Activated CD4-positive, alpha-beta T cell treated with anti-CD3 and anti-CD28 coated beads for 36 hours (primary cell): ENCODE measurements at regions not wholly inside any gene's neighbourhood (a gene's known extent, or its start where the extent isn't known, plus 50 kb on each side); places are given as distances from the start of the nearest gene placed in this dataset.

Source experiments
- ATAC-seq: fragments of 200-7000 bp; cut with Tn5 transposase; one replicate; pipeline ENCODE4 v1.10.0; 2021; ENCODE audit warnings: mild to moderate bottlenecking, moderate library complexity
- CTCF ChIA-PET: fragments of 350-600 bp; sonication (Branson Sonifier 250); formaldehyde crosslinking; loops from one replicate; lab custom pipeline; 2021; ENCODE audit warnings: antibody characterized with exemption; lab: Charles Lee
- POLR2A ChIA-PET: fragments of 350-600 bp; sonication (Branson Sonifier 250); formaldehyde crosslinking; loops from one replicate; lab custom pipeline; 2021; ENCODE audit warnings: antibody characterized with exemption, inconsistent platforms; lab: Charles Lee
- DNase-seq: peaks from one replicate; pipeline ENCODE4 v3.0.0-alpha.2; 2020
- H3K27ac Mint-ChIP-seq: one replicate; pipeline ENCODE4 v1.8.0; 2021; ENCODE audit warnings: mixed read lengths
- H3K27me3 Mint-ChIP-seq: one replicate; pipeline ENCODE4 v1.8.0; 2021; ENCODE audit warnings: mixed read lengths
- H3K36me3 Mint-ChIP-seq: one replicate; pipeline ENCODE4 v1.8.0; 2021; ENCODE audit warnings: low read depth, mixed read lengths
- H3K4me1 Mint-ChIP-seq: one replicate; pipeline ENCODE4 v1.8.0; 2021; ENCODE audit warnings: mixed read lengths
- H3K4me3 Mint-ChIP-seq: one replicate; pipeline ENCODE4 v1.8.0; 2021; ENCODE audit warnings: mild to moderate bottlenecking, moderate library complexity, mixed read lengths
- H3K9me3 Mint-ChIP-seq: one replicate; pipeline ENCODE4 v1.8.0; 2021; ENCODE audit warnings: low read depth, mixed read lengths
- intact Hi-C, 2 experiments: fragments of 100-400 bp; cut with DNase I in 1 of 2; cut with micrococcal nuclease in 1 of 2; formaldehyde crosslinking; loops; one replicate each; pipeline versions ENCODE4 v1.14.2 to v1.15.1; 2022 to 2024; cut with DNase I, micrococcal nuclease

GRCh38 chr2:34266908-34267697 lies 668.0 kb upstream of the FAM98A start:
- peak; percentile 55 for ATAC-seq
- H3K36me3 Mint-ChIP-seq: no peaks in the 10 kb centered on the region
- no peak for DNase-seq
- peaks cover 4% of the 10 kb centered on the region for H3K9me3 Mint-ChIP-seq
- intact Hi-C loops: no loop called here
- CTCF ChIA-PET: no interaction called here
- no peaks in the 10 kb centered on the region for H3K4me1 Mint-ChIP-seq
- no peak overlapping the region for H3K4me3 Mint-ChIP-seq
- no peaks in the 10 kb centered on the region for H3K27me3 Mint-ChIP-seq
- H3K27ac Mint-ChIP-seq: no peak overlapping the region
- POLR2A ChIA-PET: no interaction called here

GRCh38 chr2:34261701-34262100 lies 662.6 kb upstream of the FAM98A start:
- Mint-ChIP-seq H3K9me3 (no peaks in the 10 kb centered on the region), H3K27me3 (no peaks in the 10 kb centered on the region), H3K36me3 (no peaks in the 10 kb centered on the region), H3K4me3 (no peak overlapping the region), H3K27ac (no peak overlapping the region), H3K4me1 (no peaks in the 10 kb centered on the region)
- intact Hi-C loops: no loop called here
- ChIA-PET CTCF (no interaction called here), POLR2A (no interaction called here)
- ATAC-seq (no peak), DNase-seq (no peak)

- POLR2A ChIA-PET: no interaction called here
- Mint-ChIP-seq H3K4me1 (no peaks in the 10 kb centered on the region), H3K36me3 (no peaks in the 10 kb centered on the region), H3K9me3 (peaks cover 3% of the 10 kb centered on the region), H3K4me3 (no peak overlapping the region), H3K27ac (no peak overlapping the region), H3K27me3 (no peaks in the 10 kb centered on the region)
- CTCF ChIA-PET: no interaction called here
- ATAC-seq: no peak
- DNase-seq: no peak
- intact Hi-C loops: no loop called here
Observed at GRCh38 chr2:34254272-34254878, 655.3 kb upstream of the FAM98A start.

GRCh38 chr2:34252111-34252510 lies 653.0 kb upstream of the FAM98A start:
- POLR2A ChIA-PET: no interaction called here
- intact Hi-C loops: no loop called here
- H3K4me1 Mint-ChIP-seq: no peaks in the 10 kb centered on the region
- H3K27me3 Mint-ChIP-seq: no peaks in the 10 kb centered on the region
- H3K9me3 Mint-ChIP-seq: peaks cover 3% of the 10 kb centered on the region
- no peak overlapping the region for H3K27ac Mint-ChIP-seq
- CTCF ChIA-PET: no interaction called here
- no peaks in the 10 kb centered on the region for H3K36me3 Mint-ChIP-seq
- ATAC-seq (no peak), DNase-seq (no peak)
- H3K4me3 Mint-ChIP-seq: no peak overlapping the region

- ATAC-seq (no peak), DNase-seq (no peak)
- H3K36me3 Mint-ChIP-seq: no peaks in the 10 kb centered on the region
- CTCF ChIA-PET: no interaction called here
- H3K27ac Mint-ChIP-seq: no peak overlapping the region
- POLR2A ChIA-PET: no interaction called here
- intact Hi-C loops: no loop called here
- H3K4me1 Mint-ChIP-seq: no peaks in the 10 kb centered on the region
- H3K9me3 Mint-ChIP-seq: peaks cover 3% of the 10 kb centered on the region
- H3K4me3 Mint-ChIP-seq: no peak overlapping the region
- no peaks in the 10 kb centered on the region for H3K27me3 Mint-ChIP-seq
Observed at GRCh38 chr2:34251578-34251977, 652.5 kb upstream of the FAM98A start.

- ChIA-PET POLR2A (no interaction called here), CTCF (no interaction called here)
- Mint-ChIP-seq H3K27ac (no peak overlapping the region), H3K4me3 (no peak overlapping the region), H3K4me1 (no peaks in the 10 kb centered on the region), H3K9me3 (peaks cover 3% of the 10 kb centered on the region), H3K36me3 (no peaks in the 10 kb centered on the region), H3K27me3 (no peaks in the 10 kb centered on the region)
- intact Hi-C loops: no loop called here
- DNase-seq (no peak), ATAC-seq (no peak)
Observed at GRCh38 chr2:34244195-34244594, 645.1 kb upstream of the FAM98A start.

- DNase-seq (no peak), ATAC-seq (no peak)
- intact Hi-C loops: no loop called here
- H3K4me3 Mint-ChIP-seq: no peak overlapping the region
- H3K36me3 Mint-ChIP-seq: no peaks in the 10 kb centered on the region
- H3K27me3 Mint-ChIP-seq: no peaks in the 10 kb centered on the region
- POLR2A ChIA-PET: no interaction called here
- peaks cover 3% of the 10 kb centered on the region for H3K9me3 Mint-ChIP-seq
- CTCF ChIA-PET: no interaction called here
- H3K27ac Mint-ChIP-seq: no peak overlapping the region
- no peaks in the 10 kb centered on the region for H3K4me1 Mint-ChIP-seq
Observed at GRCh38 chr2:34242763-34243123, 643.6 kb upstream of the FAM98A start.

GRCh38 chr2:34241905-34242762 lies 643.0 kb upstream of the FAM98A start:
- no peaks in the 10 kb centered on the region for H3K27me3 Mint-ChIP-seq
- ATAC-seq (no peak), DNase-seq (no peak)
- CTCF ChIA-PET: no interaction called here
- no peak overlapping the region for H3K4me3 Mint-ChIP-seq
- no peak overlapping the region for H3K27ac Mint-ChIP-seq
- POLR2A ChIA-PET: no interaction called here
- no peaks in the 10 kb centered on the region for H3K4me1 Mint-ChIP-seq
- no peaks in the 10 kb centered on the region for H3K36me3 Mint-ChIP-seq
- H3K9me3 Mint-ChIP-seq: peaks cover 3% of the 10 kb centered on the region
- intact Hi-C loops: no loop called here

GRCh38 chr2:34239511-34239910 lies 640.4 kb upstream of the FAM98A start:
- no peaks in the 10 kb centered on the region for H3K27me3 Mint-ChIP-seq
- CTCF ChIA-PET: no interaction called here
- H3K4me3 Mint-ChIP-seq: no peak overlapping the region
- POLR2A ChIA-PET: no interaction called here
- no peaks in the 10 kb centered on the region for H3K4me1 Mint-ChIP-seq
- H3K9me3 Mint-ChIP-seq: peaks cover 9% of the 10 kb centered on the region
- H3K27ac Mint-ChIP-seq: no peak overlapping the region
- no peak for ATAC-seq
- DNase-seq: no peak
- H3K36me3 Mint-ChIP-seq: no peaks in the 10 kb centered on the region
- intact Hi-C loops: no loop called here

GRCh38 chr2:34234823-34235222 lies 635.7 kb upstream of the FAM98A start:
- ATAC-seq (no peak), DNase-seq (no peak)
- H3K36me3 Mint-ChIP-seq: no peaks in the 10 kb centered on the region
- no peaks in the 10 kb centered on the region for H3K27me3 Mint-ChIP-seq
- CTCF ChIA-PET: no interaction called here
- intact Hi-C loops: no loop called here
- peaks cover 5% of the 10 kb centered on the region for H3K9me3 Mint-ChIP-seq
- H3K27ac Mint-ChIP-seq: no peak overlapping the region
- H3K4me1 Mint-ChIP-seq: no peaks in the 10 kb centered on the region
- POLR2A ChIA-PET: no interaction called here
- no peak overlapping the region for H3K4me3 Mint-ChIP-seq

GRCh38 chr2:34229998-34230397 lies 630.9 kb upstream of the FAM98A start:
- intact Hi-C loops: no loop called here
- Mint-ChIP-seq H3K27ac (no peak overlapping the region), H3K4me1 (no peaks in the 10 kb centered on the region), H3K4me3 (no peak overlapping the region), H3K9me3 (no peaks in the 10 kb centered on the region), H3K36me3 (no peaks in the 10 kb centered on the region), H3K27me3 (no peaks in the 10 kb centered on the region)
- DNase-seq (no peak), ATAC-seq (no peak)
- ChIA-PET POLR2A (no interaction called here), CTCF (no interaction called here)

- ChIA-PET CTCF (no interaction called here), POLR2A (no interaction called here)
- no peak overlapping the region for H3K27ac Mint-ChIP-seq
- H3K4me1 Mint-ChIP-seq: no peaks in the 10 kb centered on the region
- H3K27me3 Mint-ChIP-seq: no peaks in the 10 kb centered on the region
- no peak overlapping the region for H3K4me3 Mint-ChIP-seq
- DNase-seq: no peak
- ATAC-seq: no peak
- H3K36me3 Mint-ChIP-seq: no peaks in the 10 kb centered on the region
- peaks cover 19% of the 10 kb centered on the region for H3K9me3 Mint-ChIP-seq
- intact Hi-C loops: no loop called here
Observed at GRCh38 chr2:34215174-34215573, 616.1 kb upstream of the FAM98A start.
